ENCODE measurements at regions not wholly inside any gene's neighbourhood (a gene's known extent, or its start where the extent isn't known, plus 50 kb on each side); places are given as distances from the start of the nearest gene placed in this dataset.

DNA sequence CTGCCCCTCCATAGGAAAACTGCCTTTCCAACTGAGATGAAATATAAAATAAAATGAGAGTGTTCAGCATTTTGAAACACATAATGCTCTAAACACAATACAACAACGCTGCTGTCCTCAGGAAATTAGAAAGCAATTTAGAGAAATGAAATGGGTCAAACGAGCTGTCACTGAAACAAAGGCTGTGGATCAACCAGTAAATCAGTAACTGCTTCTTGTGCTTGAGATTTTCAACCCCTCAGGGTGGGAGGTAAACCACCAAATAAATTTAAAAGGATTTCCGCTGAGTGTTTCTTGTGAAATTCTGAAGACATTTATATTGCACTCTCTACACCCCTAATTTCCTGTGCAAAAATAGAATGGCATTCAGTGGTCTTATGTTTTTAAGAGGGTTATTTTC lies 657.1 kb upstream of the SEL1L start:
- DNase-seq: no peak

DNA sequence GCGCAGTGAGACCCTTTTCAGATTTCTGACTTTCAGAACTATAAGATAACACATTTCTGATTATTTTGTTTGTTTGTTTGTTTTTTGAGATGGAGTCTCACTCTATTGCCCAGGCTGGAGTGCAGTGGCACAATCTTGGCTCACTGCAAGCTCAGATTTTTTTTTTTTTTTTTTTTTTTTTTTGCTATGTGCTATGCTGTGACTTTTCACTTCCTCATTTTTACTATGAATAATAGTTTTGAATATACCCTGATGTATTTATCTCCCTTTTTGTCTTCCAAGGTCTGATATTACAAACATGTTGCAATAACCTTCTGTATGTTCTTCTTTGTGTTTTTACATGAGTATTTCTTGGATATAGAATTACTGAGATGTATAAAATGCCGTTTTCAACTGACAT lies 658.7 kb upstream of the SEL1L start:
- no peak for DNase-seq

DNA sequence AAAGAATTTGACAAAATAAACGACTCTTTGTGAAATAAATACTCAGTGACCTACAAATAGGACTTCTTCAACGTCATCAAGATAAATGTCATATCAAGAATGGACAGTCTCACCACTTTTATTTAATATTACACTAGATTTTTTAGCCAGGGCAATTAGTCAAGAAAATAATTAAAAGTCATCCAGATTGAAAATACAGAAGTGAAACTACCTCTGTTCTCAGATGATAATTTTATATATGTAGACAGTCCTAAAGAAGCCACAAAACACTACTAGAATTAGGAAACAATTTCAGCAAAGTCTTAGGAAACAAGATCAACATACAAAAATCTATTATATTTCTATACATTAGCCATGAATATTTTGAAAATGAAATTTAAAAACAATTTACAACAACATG lies 689.6 kb upstream of the SEL1L start:
- DNase-seq: no peak

DNA sequence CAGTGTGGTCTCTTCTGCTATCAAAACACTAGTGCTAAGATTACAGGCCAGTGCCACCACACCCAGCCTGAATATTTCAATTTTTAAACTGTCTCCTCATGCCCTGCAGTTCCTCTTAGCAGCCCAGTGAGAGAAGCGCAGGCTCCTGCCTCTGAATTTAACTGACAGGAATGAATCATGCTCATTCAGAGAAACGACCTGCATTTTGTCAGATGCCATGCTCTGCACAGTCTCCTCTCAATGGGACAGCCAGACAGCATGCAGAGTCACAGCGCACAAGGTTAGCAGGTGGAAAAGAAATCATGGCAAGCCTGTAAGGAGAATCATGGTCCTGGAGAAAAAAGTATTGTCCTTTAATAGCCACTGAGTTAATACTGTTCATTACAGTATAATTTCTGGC lies 691.0 kb upstream of the SEL1L start:
- DNase-seq: no peak

DNA sequence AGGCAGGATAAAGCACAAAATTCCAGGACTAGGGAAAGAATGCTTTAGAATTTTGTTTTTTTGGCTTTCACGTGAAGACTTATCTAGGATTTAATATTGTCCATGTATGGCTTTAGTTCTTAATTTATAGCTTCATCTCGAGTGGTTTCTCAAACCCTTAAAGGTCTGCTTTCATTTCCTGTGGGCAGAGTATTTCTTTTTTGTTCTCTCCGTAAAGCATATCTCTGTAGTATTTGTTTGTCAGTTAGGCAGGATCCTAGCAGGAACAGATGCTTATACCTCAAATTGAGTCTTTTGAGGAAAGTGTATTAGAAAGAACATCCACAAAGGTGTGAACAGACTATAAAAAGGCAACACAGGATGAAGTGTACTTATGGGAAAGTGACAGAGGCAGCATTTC lies 697.1 kb upstream of the SEL1L start:
- no peak for DNase-seq

DNA sequence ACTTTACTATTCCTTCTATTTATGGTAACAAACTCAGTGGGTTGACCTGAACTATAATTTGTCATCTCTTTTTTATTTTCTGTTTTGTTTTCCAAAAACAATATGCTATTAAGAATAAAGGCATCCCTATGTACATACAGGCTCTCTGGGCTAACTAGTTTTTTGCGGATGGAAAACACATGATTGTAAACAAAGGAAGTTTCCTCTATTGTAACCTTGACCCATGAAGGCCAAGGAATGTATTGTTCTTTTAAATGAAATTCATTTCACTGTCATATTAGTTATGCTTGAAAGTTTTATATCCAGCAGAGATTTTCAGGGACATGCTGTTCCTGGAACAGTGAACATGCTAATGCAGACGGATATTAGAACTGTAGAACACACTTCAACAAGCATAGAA lies 705.0 kb upstream of the SEL1L start:
- no peak for DNase-seq

DNA sequence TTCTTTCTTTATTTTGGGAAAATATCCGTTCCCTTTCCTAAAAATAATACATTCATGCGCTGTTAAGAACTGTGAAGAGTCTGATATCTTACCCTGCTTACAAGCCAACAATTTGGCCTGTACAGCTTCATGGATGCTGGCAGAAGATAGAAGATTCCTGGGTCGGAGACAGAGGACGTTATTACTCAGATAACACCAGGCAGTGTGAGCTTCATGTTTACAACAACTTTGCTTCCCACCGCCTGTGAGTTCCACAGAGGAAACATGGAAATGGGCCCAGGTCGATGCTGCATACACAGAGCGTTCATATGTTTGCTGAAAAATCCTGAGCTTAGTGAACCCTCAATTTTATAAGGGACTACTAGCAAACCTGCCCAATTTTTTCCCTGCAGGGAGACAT lies 705.6 kb upstream of the SEL1L start:
- DNase-seq: no peak

DNA sequence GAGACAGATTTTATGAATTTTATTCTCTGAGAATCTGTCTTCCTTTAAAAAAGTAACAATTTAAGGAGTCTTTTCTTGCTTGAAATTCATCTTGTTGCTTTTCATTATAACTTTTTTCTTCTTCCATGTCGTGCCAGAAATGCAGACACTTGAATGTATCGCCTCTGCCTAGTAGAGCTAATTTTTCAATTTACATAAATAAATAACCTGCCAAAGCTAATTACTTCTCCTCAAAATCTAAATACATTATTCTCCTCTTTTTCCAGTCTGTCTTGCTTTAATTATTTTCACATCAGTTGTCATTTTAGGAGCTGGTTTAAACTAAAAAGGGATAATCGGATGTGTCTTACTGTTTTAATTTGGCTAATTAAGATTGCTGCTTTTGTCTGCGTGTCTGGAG lies 711.1 kb upstream of the SEL1L start:
- DNase-seq: peak; percentile 82

DNA sequence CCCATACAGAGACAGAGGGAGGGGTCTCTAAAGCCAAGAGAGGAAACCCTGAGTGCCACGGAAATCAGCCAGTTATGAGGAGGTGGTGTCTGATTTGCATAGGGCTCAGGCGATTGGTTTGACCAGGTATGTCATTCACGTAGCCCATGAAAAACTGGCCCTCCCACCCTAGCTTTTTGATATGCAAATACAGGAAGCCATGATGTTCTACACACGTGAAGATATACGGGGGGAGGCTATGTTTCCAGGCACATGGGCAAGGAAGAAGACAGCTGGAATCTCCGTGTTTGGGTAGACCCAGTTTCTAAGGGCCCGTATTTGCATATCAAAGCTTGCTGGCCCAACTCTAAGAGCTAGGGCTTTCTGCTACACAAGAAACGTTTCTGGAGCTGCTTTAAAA lies 717.8 kb upstream of the SEL1L start:
- no peak for DNase-seq

DNA sequence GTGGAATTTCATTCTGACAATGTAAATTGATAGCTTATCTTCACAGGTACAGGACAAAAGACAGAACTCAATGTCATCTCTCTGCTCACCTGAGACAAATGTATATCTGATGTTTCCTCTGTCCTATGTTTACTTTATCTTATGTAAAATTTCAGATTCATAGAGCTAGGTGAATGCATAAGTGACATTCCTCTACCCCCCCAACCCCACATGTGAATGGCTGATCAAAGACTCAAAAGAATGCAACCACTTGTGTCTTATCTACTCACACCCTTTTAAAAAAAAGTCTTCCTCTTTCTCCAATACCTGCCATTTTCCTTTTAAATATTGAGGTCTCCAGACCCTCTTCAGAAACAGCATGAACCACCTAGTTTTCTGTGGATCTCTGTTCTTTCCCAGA lies 736.6 kb upstream of the SEL1L start:
- no peak for DNase-seq

DNA sequence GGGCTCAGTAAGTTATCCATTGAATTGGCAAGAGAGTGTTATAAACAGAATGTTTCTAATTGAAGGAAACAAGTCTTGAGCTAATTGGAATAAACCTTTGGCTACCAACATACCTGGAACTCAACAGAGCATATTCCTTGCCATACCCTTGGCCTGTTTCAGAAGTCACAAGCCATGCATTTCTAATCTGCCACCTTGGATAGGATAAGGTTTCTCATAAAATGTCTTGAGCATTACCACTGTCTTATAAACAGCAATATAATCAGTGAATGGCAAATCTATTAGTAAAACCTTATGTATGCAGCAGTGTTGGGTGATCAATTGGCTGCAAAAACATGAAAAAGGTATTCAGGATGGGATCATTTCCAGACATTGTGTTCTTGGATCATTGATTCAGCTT lies 765.2 kb upstream of the SEL1L start:
- DNase-seq: no peak

DNA sequence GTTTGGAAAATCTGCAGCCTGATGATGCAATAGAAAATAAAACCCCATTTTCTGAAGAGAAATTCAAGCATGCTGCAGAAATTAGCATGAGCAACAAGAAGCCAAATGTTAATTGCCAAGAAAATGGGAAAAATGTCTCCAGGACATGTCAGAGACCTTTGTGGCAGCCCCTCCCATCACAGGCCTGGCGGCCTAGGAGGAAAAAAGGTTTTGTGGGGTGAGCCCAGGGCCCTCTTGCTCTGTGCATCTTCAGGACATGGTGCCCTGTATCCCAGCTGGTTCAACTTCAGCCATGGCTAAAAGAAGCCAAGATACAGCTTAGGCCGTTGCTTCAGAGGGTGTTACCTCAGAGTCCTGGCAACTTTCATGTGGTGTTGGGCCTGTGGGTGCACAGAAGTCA lies 775.5 kb upstream of the SEL1L start:
- DNase-seq: no peak

DNA sequence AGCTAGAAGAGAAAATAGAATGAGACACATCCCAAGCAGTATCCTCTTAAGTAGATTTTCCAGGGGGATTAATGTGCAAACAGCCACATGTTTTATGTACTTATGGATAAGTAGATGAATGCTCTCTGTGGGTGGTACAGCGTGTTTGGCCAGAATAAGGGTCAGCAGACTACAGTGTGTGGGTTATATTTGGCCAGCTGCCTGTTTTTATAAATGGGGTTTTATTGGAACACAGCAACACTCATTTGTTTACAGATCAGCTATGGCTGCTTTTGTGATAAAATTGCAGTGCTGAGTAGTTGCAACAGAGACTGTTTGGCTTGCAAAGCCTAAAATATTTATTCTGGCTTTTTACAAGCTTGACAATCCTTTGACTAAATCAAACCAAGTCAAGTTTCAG lies 780.2 kb upstream of the SEL1L start:
- DNase-seq: peak; percentile 98

DNA sequence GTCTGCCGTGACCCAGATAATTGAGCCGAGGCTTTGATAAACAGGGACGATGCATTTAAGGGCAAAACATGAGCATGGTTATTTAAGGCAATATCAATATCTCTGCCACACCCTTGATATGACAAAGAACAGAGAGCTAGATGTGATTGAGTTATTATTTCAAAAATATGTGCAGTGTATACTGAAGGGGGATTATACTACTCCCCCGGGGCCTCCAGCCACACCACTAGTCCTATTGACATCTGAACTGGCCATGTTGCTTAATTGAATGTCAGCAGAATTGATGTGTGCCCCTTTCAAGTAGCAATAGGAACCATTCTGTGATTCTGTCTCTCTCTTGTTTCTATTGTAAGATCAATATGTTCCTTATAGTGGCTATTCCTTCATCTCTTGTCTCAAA lies 794.8 kb upstream of the SEL1L start:
- no peak for DNase-seq

DNA sequence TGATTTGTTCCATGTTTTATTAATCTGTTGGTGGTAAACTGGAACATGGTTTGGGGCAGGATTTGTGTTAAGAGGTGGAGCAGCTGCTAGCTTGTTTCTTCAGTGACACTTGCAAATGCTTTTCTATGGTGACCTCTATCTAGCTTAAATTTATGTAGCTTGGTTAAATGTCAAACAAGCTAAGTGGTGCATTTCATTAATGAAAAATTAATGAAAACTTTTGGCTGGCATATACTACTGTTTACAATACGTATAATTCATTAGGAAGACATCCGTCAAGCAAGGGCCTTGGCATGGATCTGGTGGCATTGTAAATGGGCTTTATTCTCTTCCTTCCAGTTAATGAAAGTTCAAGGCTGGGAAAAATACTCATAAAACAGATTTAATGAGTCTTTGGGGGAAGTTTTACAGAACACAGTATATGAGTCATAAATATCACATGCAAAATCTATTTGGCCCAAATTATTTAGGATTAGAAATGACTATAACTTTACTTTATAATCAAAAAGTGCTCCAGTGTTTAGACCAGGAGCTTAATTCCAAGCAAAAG lies 807.7 kb upstream of the SEL1L start:
- DNase-seq: no peak

DNA sequence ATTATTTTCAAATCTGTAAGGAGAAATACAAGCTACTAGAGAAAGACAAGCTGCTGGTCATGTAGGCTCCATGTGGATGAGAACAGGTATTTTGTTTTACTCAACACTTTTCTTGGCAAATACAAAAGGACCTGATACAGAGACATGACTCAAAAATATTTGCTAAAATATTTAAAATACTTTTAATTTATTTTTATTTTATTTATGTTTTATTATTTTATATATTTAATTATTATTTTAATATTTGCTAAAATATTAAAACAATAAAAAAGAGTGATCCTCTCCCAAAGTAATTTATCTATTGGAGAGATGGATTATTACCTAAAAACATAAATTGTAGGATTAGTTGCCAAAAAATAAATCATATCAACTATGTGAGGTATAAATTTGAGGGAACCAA lies 808.9 kb upstream of the SEL1L start:
- no peak for DNase-seq

DNA sequence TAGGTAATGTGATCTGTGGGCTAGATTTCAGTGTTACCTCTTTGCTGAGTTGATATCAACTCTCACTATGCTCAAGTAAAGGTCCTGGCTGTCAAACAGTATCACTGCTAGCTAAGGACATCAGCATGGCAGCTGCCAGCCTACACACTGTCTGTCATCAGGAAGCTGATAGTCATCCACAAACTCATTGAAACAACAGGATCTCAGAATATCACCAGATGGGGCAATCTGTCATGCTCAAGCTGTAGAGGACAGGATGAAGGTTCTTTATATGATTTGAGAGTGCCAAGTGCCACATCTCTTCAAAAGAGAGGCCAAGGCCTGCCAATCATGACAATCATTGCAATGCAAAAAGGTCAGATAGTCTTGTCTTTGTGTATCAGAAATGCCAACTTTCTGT lies 811.5 kb upstream of the SEL1L start:
- no peak for DNase-seq

DNA sequence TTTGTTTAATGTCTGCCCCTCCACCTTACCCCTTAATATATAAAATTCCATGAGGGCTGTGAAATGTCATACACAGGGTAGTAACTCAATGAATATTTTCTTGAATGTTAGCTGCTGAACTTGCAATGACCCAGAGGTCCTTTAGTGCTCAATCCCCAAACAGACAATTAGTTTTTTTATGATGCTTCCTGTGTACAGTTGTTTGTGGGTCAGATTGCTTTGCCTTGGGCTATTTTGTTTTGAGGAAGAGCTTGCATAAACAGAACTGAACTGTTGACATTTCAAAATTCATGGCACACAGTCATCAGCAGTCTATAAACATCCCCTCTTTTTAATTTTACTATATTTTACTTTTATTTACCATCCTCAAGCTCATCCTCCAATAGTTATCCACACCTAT lies 820.5 kb upstream of the SEL1L start:
- DNase-seq: no peak

DNA sequence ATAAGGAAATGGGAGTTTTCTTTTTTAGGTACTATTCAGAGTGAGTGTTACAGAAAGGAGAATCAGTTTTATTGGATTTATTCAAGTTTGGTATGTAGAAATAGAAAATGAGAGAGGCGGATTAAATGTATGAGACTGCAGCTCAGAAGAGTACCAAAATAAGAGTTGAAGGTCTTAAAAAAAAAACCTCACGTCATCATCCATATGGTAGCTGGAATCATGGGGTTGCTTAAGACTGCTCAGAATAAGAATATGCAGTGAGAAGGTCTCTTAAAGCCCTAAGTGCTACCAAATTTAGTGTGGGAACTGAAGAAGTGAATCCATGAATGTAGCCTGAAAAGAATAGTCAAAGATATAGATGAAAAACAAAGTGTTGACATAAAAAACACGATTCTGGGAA lies 825.5 kb upstream of the SEL1L start:
- no peak for DNase-seq

DNA sequence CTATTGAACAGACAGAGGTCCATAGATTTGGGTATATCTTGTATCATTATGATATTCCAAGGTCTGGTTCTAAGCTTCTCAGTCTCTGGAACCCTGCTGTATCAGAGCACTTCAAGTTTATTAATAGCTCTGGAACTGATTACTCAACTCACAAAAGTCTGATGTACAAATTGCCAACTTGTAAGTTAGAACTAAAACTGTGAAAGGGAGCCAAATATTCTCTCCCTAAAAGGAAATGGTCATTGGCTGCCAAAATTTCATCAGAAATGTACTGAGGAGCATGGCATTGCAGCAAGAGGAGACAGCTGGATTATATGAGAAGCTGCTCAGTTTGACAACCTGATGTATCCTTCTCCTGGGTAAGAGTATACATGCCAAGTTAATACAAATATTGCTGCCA lies 828.8 kb upstream of the SEL1L start:
- no peak for DNase-seq

DNA sequence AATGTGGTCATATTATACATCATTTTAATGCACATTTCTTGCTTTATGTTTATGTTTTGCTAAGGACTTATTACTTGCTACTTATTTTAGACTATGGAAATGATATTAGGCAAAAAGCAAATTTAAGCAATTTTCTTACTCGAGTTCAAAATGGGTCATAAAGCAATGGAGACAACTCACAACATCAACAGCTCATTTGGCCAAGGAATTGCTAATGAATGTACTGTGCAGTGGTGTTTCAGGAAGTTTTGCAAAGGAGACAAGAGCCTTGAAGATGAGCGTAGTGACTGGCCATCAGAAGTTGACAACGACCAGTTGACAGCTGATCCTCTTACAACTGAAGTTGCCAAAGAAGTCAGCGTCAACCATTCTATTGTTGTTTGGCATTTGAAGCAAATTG lies 831.8 kb upstream of the SEL1L start:
- no peak for DNase-seq

DNA sequence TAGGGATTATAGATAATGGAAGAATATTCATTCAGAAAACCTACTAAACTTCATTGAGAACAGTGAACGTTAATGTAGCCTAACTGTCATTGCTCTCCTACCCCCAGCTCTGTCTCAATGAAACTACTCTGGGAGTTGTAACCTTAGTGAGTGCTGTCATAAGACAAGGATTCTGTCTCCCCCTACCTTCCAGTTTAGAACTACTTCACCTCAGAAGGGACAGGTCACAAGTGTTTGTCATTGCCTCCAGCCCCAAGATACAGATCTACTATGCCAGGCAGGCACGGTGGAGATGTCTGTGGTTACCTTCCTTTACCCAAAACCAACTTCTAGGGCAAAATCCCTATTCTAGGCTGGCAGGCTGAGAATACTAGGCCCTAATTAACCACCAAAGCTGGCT lies 833.1 kb upstream of the SEL1L start:
- DNase-seq: no peak

DNA sequence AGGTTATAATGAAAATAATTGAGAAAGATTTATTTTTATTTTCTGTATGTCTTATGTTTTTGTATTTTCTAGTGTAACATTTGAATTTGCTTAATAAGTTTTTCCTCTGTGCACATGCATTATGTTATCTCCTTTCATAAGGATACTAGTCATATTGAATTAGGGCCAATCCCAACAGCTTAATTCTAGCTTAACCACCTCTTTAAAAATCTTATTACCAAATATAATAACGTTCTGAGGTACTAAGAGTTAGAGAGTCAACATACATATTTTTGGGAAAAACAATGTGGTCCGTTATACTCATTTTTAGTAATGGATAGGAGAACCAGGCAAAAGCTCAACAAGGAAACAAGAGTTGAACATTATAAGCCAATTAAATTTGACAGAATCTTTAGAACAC lies 845.6 kb upstream of the SEL1L start:
- no peak for DNase-seq

DNA sequence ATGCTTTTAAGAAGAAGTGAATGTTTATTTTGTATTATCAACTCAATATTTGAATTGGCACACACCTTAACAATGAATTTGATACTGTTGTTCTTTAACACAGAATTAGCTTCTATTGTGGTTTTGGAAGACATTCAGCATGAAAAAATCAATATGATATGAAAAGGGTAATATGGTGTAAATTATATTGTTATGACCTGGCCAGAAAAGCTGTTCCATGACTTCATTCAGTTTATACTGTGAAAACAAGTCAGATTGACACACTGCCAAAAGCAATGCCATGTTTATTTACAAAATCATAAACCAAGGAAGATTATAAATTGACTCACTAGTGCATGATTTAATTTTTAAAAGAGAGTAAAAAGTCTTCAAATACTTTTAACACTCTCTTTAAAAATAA lies 851.4 kb upstream of the SEL1L start:
- DNase-seq: peak; percentile 88

DNA sequence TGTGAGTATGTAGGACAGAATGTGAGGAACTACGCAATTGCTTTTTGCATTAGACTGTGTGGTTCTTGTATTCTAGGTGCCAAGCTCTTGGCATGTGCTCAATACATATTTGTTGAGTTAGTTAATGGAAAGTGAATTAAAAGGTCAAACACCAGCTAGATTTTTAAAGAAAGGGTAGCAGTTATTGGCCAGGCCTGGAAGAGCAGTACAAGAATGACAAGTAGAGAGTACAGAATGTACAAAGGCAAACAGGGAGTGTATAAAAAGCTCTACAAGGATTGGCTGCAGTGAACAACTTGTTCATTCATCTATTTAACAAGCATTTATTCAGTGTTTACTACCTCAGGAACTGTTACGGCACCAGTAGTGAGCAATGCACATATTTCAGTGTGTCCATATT lies 854.0 kb upstream of the SEL1L start:
- DNase-seq: no peak

DNA sequence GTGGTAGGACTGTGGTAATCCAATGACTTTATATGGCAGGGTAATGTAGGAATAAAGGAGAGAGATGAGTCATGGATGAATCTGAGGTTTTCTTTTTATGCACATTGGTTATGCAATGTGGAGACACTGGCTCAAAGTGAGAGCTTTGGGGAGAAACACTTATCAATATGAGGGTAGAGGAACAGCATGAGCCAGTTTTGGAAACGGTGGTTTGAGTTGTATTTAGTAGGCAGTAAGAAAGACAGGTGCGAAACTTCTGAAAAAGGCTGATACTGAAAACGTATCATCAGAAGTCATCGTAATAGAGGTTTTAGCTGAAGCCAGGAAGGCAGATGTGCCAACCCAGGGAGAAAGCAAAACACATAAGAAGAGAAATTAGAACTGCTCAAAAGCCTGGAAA lies 854.8 kb upstream of the SEL1L start:
- DNase-seq: no peak

Data from NCI-H146 (cell line).